Fibroblast of pulmonary artery (primary cell): ENCODE measurements at regions not wholly inside any gene's neighbourhood (a gene's known extent, or its start where the extent isn't known, plus 50 kb on each side); places are given as distances from the start of the nearest gene placed in this dataset.

ENCODE experiments used
- DNase-seq: peaks from one replicate; pipeline ENCODE4 v3.0.0-alpha.2; 2010; ENCODE audit warnings: low read depth
- H3K4me3 ChIP-seq: replicated peaks from 2 replicates; pipeline ENCODE4 v1.5.1; 2011; ENCODE audit warnings: low read depth, mild to moderate bottlenecking, control low read depth, low read length, moderate library complexity
- TF ChIP-seq, protein P1 (sequence below): IDR thresholded peaks from 2 replicates; pipeline ENCODE4 v1.5.1; 2011; ENCODE audit warnings: mild to moderate bottlenecking, control low read depth, low read length, inconsistent platforms; ENCODE audit errors: missing control alignments

DNA sequence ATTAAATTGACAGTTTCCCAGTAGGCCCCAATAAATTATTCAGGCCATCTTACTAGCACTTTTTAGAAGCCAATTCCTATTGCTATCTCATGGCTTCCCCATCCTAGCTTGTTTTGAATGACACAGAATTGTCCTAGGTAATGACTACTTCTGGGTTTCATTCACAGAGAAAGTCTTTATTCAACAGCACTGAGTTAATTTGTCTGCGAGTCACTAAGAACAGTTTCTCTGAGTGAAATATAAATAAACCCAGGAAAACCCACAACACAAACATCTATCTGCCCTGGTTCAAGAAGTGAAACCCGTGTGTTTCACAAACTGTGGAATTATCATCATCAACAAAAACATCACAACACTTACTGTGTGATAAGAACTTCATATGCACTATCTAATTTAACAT, 1366.8 kb downstream of the EPHA7 start:
- no peak for DNase-seq
- TF ChIP-seq, protein P1, sequence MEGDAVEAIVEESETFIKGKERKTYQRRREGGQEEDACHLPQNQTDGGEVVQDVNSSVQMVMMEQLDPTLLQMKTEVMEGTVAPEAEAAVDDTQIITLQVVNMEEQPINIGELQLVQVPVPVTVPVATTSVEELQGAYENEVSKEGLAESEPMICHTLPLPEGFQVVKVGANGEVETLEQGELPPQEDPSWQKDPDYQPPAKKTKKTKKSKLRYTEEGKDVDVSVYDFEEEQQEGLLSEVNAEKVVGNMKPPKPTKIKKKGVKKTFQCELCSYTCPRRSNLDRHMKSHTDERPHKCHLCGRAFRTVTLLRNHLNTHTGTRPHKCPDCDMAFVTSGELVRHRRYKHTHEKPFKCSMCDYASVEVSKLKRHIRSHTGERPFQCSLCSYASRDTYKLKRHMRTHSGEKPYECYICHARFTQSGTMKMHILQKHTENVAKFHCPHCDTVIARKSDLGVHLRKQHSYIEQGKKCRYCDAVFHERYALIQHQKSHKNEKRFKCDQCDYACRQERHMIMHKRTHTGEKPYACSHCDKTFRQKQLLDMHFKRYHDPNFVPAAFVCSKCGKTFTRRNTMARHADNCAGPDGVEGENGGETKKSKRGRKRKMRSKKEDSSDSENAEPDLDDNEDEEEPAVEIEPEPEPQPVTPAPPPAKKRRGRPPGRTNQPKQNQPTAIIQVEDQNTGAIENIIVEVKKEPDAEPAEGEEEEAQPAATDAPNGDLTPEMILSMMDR: no peak
- no peak overlapping the region for H3K4me3 ChIP-seq

DNA sequence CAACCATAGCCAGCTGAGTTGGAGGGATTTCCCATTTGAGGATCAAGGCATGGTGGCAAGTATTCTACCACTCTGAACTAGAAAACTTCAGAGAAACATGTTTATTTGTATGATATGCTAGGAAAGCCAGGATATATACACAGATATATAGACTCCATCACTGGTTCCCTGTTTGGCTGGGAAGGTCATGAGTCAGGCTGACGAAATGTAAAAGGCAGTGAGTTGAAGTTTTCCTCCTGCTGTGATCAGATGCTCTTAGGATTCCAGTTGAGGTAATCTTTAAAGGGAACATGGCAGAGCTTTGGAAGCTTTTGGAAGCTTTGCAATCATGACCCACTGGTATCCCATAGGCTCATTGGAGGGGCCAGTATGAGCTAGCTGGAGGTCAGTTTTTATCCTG, 1369.1 kb downstream of the EPHA7 start:
- TF ChIP-seq, protein P1: no peak
- DNase-seq: no peak
- no peak overlapping the region for H3K4me3 ChIP-seq

DNA sequence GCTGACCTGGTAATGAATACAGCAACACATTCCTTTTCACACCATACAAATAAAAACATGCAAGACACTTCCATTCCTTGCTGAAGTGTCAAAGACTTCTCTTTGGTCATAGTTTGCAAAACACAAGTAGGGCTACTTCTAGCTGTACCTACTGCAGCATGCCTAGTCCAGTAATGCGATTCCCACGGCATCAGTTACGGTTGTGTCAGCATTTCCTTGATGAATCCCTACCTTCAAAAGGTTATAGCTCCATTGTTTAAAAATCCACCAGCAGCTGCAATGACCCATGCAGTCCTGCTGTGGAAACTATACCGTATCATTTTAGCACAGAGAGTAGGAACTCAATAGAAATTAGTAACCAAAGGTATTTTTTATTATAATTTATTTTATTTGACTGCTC, 1371.5 kb downstream of the EPHA7 start:
- no peak overlapping the region for H3K4me3 ChIP-seq
- TF ChIP-seq, protein P1: no peak
- DNase-seq: no peak

DNA sequence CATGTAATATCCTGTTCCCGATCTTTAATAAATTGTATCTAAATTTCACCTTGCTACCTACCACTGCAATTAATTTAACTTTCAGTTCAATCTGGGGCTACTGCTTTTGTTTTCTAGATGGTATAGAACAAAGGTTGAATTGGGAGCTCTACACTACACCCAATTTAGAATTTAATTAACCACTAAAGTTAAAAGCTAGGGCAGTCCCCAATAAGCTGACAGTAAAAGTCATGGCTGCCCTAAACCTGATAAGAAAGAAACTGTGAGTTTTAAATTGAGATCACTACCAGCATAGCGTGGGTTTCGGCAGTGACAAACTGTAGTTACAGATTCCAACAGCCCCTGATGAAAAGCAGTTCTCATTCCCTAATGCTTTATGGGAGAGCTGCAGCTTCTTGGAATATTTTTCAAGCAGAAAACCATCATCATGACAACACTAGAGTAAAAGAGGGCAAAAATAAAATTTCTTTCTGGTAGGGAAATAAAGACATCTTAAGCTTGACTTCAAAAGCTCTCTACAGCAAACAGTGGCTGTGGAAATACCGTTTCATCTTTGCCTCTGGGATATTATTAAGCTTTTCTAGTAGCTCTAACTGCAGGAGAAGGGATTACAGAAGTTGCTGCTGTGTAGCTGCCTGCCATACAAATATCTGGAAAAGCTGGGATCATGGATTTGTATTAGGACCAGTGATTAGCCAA, 1372.1 kb downstream of the EPHA7 start:
- no peak for DNase-seq
- TF ChIP-seq, protein P1: no peak
- no peak overlapping the region for H3K4me3 ChIP-seq

- no peak for DNase-seq
- TF ChIP-seq, protein P1: no peak
- H3K4me3 ChIP-seq: no peak overlapping the region
Observed at GRCh38 chr6:92044312-92044711, 1375.0 kb downstream of the EPHA7 start.

- H3K4me3 ChIP-seq: no peak overlapping the region
- TF ChIP-seq, protein P1: no peak
- no peak for DNase-seq
Observed at GRCh38 chr6:92043777-92044176, 1375.6 kb downstream of the EPHA7 start.

- no peak overlapping the region for H3K4me3 ChIP-seq
- DNase-seq: no peak
- TF ChIP-seq, protein P1: no peak
Observed at GRCh38 chr6:92026878-92027277, 1392.5 kb downstream of the EPHA7 start.
